ENCODE measurements at regions not wholly inside any gene's neighbourhood (a gene's known extent, or its start where the extent isn't known, plus 50 kb on each side); places are given as distances from the start of the nearest gene placed in this dataset.

DNA sequence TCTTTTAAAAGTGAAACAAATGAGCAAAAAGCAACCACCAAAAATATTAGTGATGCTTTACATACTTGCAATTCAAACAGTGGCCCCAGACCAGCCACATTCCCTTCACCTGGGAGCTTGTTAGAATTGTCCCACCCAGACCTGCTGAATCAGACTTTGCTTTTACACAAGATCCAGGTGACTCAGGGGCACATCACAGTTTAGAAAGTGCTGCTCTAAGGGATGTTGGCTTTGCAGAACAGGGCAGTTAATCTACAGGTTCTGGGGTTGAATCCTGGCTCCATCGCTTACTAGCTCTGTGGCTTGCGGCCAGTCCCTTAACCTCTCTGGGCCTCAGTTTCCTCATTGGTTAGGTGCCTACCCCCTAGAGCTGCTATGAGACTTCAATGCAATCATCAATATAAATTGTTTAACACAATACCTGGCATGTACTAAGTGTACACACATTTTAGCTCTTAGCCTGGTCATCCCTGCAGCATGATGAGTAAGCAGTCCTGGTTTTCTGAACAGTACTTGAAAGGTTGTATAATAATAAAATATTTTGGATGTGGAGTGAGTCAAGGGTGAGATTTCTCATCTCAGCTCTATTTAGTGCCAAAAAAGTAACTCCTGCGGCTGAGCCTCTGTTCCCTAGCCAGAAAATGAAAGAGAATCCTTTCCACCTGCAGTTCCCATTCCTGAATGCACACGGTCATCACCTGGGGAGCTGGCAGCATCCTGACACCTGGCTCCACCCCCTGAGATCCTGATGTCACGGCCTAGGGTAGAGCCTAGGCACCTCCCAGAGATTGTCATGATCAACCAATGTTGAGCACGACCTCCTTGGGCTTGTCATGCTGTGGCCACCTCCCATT is 162.7 kb downstream of the ANKRD60 start:
- DNase-seq (ENCODE audit: extremely low spot score): no peak
- ChIA-PET POLR2A (no interaction called here), CTCF (interaction anchor here (1.3 to 2.2 kb wide), 2 partner anchors 14 to 21 kb away, joined by 3 to 7 read pairs; no protein-coding TSS in a partner anchor)
- TF ChIP-seq, protein P1, sequence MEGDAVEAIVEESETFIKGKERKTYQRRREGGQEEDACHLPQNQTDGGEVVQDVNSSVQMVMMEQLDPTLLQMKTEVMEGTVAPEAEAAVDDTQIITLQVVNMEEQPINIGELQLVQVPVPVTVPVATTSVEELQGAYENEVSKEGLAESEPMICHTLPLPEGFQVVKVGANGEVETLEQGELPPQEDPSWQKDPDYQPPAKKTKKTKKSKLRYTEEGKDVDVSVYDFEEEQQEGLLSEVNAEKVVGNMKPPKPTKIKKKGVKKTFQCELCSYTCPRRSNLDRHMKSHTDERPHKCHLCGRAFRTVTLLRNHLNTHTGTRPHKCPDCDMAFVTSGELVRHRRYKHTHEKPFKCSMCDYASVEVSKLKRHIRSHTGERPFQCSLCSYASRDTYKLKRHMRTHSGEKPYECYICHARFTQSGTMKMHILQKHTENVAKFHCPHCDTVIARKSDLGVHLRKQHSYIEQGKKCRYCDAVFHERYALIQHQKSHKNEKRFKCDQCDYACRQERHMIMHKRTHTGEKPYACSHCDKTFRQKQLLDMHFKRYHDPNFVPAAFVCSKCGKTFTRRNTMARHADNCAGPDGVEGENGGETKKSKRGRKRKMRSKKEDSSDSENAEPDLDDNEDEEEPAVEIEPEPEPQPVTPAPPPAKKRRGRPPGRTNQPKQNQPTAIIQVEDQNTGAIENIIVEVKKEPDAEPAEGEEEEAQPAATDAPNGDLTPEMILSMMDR (IDR thresholded peaks at IDR 0.05; ENCODE audit: control extremely low read depth, extremely low read depth, low read depth, missing control alignments): no peak

GRCh38 chr20:58064411-58065010 is 163.9 kb downstream of the ANKRD60 start:
- CTCF ChIA-PET: interaction anchor here (1.0 to 2.2 kb wide), 3 partner anchors 9 to 23 kb away, joined by 3 to 7 read pairs (median 5); no protein-coding TSS in a partner anchor
- POLR2A ChIA-PET: no interaction called here
- no peak for DNase-seq (ENCODE audit: extremely low spot score)
- TF ChIP-seq, protein P1 (IDR thresholded peaks at IDR 0.05; ENCODE audit: control extremely low read depth, extremely low read depth, low read depth, missing control alignments): no peak

GRCh38 chr20:58059260-58059544 is 169.3 kb downstream of the ANKRD60 start:
- TF ChIP-seq, protein P1 (IDR thresholded peaks at IDR 0.05; ENCODE audit: control extremely low read depth, extremely low read depth, low read depth, missing control alignments): no peak
- POLR2A ChIA-PET: no interaction called here
- no peak for DNase-seq (ENCODE audit: extremely low spot score)
- CTCF ChIA-PET: interaction anchor here (0.9 to 1.8 kb wide), 3 partner anchors 15 to 28 kb away, joined by 3 to 5 read pairs (median 4); no protein-coding TSS in a partner anchor

- no peak for DNase-seq (ENCODE audit: extremely low spot score)
- TF ChIP-seq, protein P1 (IDR thresholded peaks at IDR 0.05; ENCODE audit: control extremely low read depth, extremely low read depth, low read depth, missing control alignments): no peak
- ChIA-PET CTCF (interaction anchor here (1.0 to 1.8 kb wide), 3 partner anchors 14 to 31 kb away, joined by 3 to 5 read pairs (median 4); no protein-coding TSS in a partner anchor), POLR2A (no interaction called here)
These were observed 169.8 kb downstream of the ANKRD60 start for GRCh38 chr20:58058421-58059259.

- ChIA-PET POLR2A (no interaction called here), CTCF (interaction anchor here (1.0 to 1.1 kb wide), 2 partner anchors 12 to 29 kb away, joined by 3 read pairs; no protein-coding TSS in a partner anchor)
- no peak for DNase-seq (ENCODE audit: extremely low spot score)
- TF ChIP-seq, protein P1 (IDR thresholded peaks at IDR 0.05; ENCODE audit: control extremely low read depth, extremely low read depth, low read depth, missing control alignments): no peak
These were observed 171.3 kb downstream of the ANKRD60 start for GRCh38 chr20:58056921-58057686.

Data from GM10248 (cell line).